Fibroblast of lung (primary cell): ENCODE measurements at regions not wholly inside any gene's neighbourhood (a gene's known extent, or its start where the extent isn't known, plus 50 kb on each side); places are given as distances from the start of the nearest gene placed in this dataset.

Experiments
- DNase-seq, 2 donors: peaks; one replicate each; pipeline versions ENCODE4 v3.0.0 to v3.0.0-alpha.2; 2010; ENCODE audit warnings: low read depth in 2 of 2
- H2AFZ ChIP-seq: 2 replicates; pipeline ENCODE4 v1.5.1; 2012; ENCODE audit warnings: low read length, control low read depth, inconsistent platforms
- H3K27ac ChIP-seq: 2 replicates; pipeline ENCODE4 v1.5.1; 2011; ENCODE audit warnings: low read length, control low read depth; ENCODE audit not compliant: insufficient read depth
- H3K27me3 ChIP-seq: 2 replicates; pipeline ENCODE4 v1.5.1; 2011; ENCODE audit warnings: mild to moderate bottlenecking, low read length; ENCODE audit not compliant: control insufficient read depth, insufficient read depth
- H3K36me3 ChIP-seq: 2 replicates; pipeline ENCODE4 v1.5.1; 2011; ENCODE audit warnings: low read length; ENCODE audit not compliant: control insufficient read depth, insufficient read depth
- H3K4me1 ChIP-seq: 2 replicates; pipeline ENCODE4 v1.5.1; 2011; ENCODE audit warnings: low read length; ENCODE audit not compliant: control insufficient read depth, insufficient read depth; ENCODE audit errors: extremely low read depth
- H3K4me2 ChIP-seq: 2 replicates; pipeline ENCODE4 v1.5.1; 2011; ENCODE audit warnings: low read length, control low read depth; ENCODE audit not compliant: insufficient read depth; ENCODE audit errors: extremely low read depth
- H3K4me3 ChIP-seq, 4 experiments: fragments of 200-600 bp in 1 of 4; sonication (generic) in 1 of 4; replicated peaks in 1 of 4; 2 replicates each; pipeline ENCODE4 v1.5.1; 2011 to 2016; ENCODE audit warnings: low read length in 4 of 4, low read depth in 3 of 4, mild to moderate bottlenecking in 3 of 4, control low read depth in 2 of 4, inconsistent platforms in 1 of 4, mixed read lengths in 1 of 4; ENCODE audit not compliant: insufficient read depth in 1 of 4; ENCODE audit errors: control extremely low read depth in 1 of 4
- H3K79me2 ChIP-seq: 2 replicates; pipeline ENCODE4 v1.5.1; 2012; ENCODE audit warnings: mild to moderate bottlenecking, low read length, inconsistent platforms; ENCODE audit not compliant: control insufficient read depth, insufficient read depth
- H3K9ac ChIP-seq: 2 replicates; pipeline ENCODE4 v1.5.1; 2011; ENCODE audit warnings: mild to moderate bottlenecking, low read length, control low read depth; ENCODE audit not compliant: insufficient read depth
- H3K9me3 ChIP-seq: 2 replicates; pipeline ENCODE4 v1.5.1; 2012; ENCODE audit warnings: low read depth, low read length; ENCODE audit not compliant: control insufficient read depth, insufficient read depth
- H4K20me1 ChIP-seq: 2 replicates; pipeline ENCODE4 v1.5.1; 2011; ENCODE audit warnings: low read length; ENCODE audit not compliant: control insufficient read depth, insufficient read depth; ENCODE audit errors: extremely low read depth
- EZH2 ChIP-seq: IDR thresholded peaks from 2 replicates; pipeline ENCODE4 v1.5.1; 2012; ENCODE audit warnings: low read length, control low read depth, mild to moderate bottlenecking; ENCODE audit errors: missing control alignments
- TF ChIP-seq, protein P1 (sequence below), 2 donors: IDR thresholded peaks in 1 of 2; conservative IDR thresholded peaks in 1 of 2; 1 replicate in 1 of 2; 2 replicates in 1 of 2; pipeline ENCODE4 v1.5.1; 2011 to 2012; ENCODE audit warnings: low read length in 2 of 2, control low read depth in 1 of 2, inconsistent platforms in 1 of 2, low read depth in 1 of 2, mild to moderate bottlenecking in 1 of 2

- H3K79me2 ChIP-seq, result no peaks in the 10 kb centered on the region
- H3K4me3 ChIP-seq, result no peak overlapping the region
- H3K27ac ChIP-seq, result no peak overlapping the region
- H3K9me3 ChIP-seq, result no peaks in the 10 kb centered on the region
- H3K9ac ChIP-seq, result no peak overlapping the region
- no peaks in the 10 kb centered on the region for H3K36me3 ChIP-seq
- peaks cover 8% of the 10 kb centered on the region for H3K27me3 ChIP-seq
- no peak overlapping the region for H2AFZ ChIP-seq
- H4K20me1 ChIP-seq, result no peaks in the 10 kb centered on the region
- DNase-seq, result no peak
- TF ChIP-seq, protein P1, sequence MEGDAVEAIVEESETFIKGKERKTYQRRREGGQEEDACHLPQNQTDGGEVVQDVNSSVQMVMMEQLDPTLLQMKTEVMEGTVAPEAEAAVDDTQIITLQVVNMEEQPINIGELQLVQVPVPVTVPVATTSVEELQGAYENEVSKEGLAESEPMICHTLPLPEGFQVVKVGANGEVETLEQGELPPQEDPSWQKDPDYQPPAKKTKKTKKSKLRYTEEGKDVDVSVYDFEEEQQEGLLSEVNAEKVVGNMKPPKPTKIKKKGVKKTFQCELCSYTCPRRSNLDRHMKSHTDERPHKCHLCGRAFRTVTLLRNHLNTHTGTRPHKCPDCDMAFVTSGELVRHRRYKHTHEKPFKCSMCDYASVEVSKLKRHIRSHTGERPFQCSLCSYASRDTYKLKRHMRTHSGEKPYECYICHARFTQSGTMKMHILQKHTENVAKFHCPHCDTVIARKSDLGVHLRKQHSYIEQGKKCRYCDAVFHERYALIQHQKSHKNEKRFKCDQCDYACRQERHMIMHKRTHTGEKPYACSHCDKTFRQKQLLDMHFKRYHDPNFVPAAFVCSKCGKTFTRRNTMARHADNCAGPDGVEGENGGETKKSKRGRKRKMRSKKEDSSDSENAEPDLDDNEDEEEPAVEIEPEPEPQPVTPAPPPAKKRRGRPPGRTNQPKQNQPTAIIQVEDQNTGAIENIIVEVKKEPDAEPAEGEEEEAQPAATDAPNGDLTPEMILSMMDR (conservative IDR thresholded peaks at IDR 0.05 in 1 of 2, IDR thresholded peaks at IDR 0.05 in 1 of 2; ENCODE audit: low read depth in 1 of 2, low read length in 2 of 2), result no peak
- no peak for TF ChIP-seq EZH2
- H3K4me2 ChIP-seq, result no peak overlapping the region
- H3K4me1 ChIP-seq, result no peaks in the 10 kb centered on the region
Measured at GRCh38 chr3:194944526-194944925, 258.8 kb downstream of the FAM43A start.

- H3K36me3 ChIP-seq, result no peaks in the 10 kb centered on the region
- no peak overlapping the region for H3K4me2 ChIP-seq
- no peak for TF ChIP-seq EZH2
- TF ChIP-seq, protein P1 (conservative IDR thresholded peaks at IDR 0.05 in 1 of 2, IDR thresholded peaks at IDR 0.05 in 1 of 2; ENCODE audit: low read depth in 1 of 2, low read length in 2 of 2), result no peak
- no peak overlapping the region for H3K4me3 ChIP-seq
- H3K27ac ChIP-seq, result no peak overlapping the region
- H3K9me3 ChIP-seq, result no peaks in the 10 kb centered on the region
- no peak overlapping the region for H3K9ac ChIP-seq
- H2AFZ ChIP-seq, result no peak overlapping the region
- H4K20me1 ChIP-seq, result no peaks in the 10 kb centered on the region
- H3K27me3 ChIP-seq, result peaks cover 8% of the 10 kb centered on the region
- H3K4me1 ChIP-seq, result no peaks in the 10 kb centered on the region
- DNase-seq, result no peak
- H3K79me2 ChIP-seq, result no peaks in the 10 kb centered on the region
Measured at GRCh38 chr3:194945508-194945907, 259.8 kb downstream of the FAM43A start.

GRCh38 chr3:194946091-194946490, 260.4 kb downstream of the FAM43A start:
- Histone ChIP-seq H3K79me2 (no peaks in the 10 kb centered on the region), H3K4me2 (no peak overlapping the region), H3K27ac (no peak overlapping the region), H3K9me3 (no peaks in the 10 kb centered on the region), H3K9ac (no peak overlapping the region), H3K27me3 (peaks cover 8% of the 10 kb centered on the region), H4K20me1 (no peaks in the 10 kb centered on the region), H2AFZ (no peak overlapping the region), H3K36me3 (no peaks in the 10 kb centered on the region), H3K4me1 (no peaks in the 10 kb centered on the region), H3K4me3 (no peak overlapping the region)
- TF ChIP-seq, protein P1 (conservative IDR thresholded peaks at IDR 0.05 in 1 of 2, IDR thresholded peaks at IDR 0.05 in 1 of 2; ENCODE audit: low read depth in 1 of 2, low read length in 2 of 2), result no peak
- no peak for TF ChIP-seq EZH2
- DNase-seq, result no peak
